ENCODE measurements at regions not wholly inside any gene's neighbourhood (a gene's known extent, or its start where the extent isn't known, plus 50 kb on each side); places are given as distances from the start of the nearest gene placed in this dataset.
A peak's percentile ranks its signal among the peaks of the same experiment; 100 is the strongest.

DNA sequence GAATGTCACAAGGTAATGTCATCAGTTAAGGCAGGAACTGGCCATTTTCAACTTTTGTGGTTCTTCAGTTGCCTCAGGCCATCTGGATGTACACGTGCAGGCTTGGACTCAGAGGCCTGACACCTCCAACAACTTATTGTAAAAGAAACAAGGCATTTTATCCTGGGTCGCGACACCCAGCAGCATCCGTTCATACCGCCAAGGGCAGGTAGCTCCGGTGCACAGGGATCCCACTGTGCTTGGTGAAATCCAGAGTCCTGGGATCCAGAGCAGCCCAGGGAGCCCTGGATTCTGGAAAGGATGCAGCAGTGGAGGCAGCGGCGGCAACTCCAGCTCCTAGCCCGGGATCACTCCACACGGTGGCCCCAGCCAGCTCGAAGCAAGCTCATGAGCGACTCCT, 380.9 kb upstream of the STXBP6 start:
- Histone ChIP-seq H3K4me3 (no peak overlapping the region), H3K9me3 (peaks cover 0 to 9% (median 3%) of the 10 kb centered on the region in 4 donors), H3K27ac (replicated peaks in 1 of 4) (no peak overlapping the region), H3K4me1 (no peaks in the 10 kb centered on the region), H3K36me3 (no peaks in the 10 kb centered on the region), H3K27me3 (no peaks in the 10 kb centered on the region)
- TF ChIP-seq POLR2A (IDR thresholded peaks at IDR 0.05; ENCODE audit: low read depth) (no peak), POLR2AphosphoS5 (IDR thresholded peaks at IDR 0.05) (no peak), EP300 (IDR thresholded peaks at IDR 0.05) (no peak)
- TF ChIP-seq, protein P1, sequence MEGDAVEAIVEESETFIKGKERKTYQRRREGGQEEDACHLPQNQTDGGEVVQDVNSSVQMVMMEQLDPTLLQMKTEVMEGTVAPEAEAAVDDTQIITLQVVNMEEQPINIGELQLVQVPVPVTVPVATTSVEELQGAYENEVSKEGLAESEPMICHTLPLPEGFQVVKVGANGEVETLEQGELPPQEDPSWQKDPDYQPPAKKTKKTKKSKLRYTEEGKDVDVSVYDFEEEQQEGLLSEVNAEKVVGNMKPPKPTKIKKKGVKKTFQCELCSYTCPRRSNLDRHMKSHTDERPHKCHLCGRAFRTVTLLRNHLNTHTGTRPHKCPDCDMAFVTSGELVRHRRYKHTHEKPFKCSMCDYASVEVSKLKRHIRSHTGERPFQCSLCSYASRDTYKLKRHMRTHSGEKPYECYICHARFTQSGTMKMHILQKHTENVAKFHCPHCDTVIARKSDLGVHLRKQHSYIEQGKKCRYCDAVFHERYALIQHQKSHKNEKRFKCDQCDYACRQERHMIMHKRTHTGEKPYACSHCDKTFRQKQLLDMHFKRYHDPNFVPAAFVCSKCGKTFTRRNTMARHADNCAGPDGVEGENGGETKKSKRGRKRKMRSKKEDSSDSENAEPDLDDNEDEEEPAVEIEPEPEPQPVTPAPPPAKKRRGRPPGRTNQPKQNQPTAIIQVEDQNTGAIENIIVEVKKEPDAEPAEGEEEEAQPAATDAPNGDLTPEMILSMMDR (IDR thresholded peaks at IDR 0.05), result no peak
- WGBS, result 100% methylated on average over 1 of the region's 12 CpGs
- no peak for DNase-seq (ENCODE audit: extremely low spot score)
- intact Hi-C loops (cut with DNase I), result no loop called here

DNA sequence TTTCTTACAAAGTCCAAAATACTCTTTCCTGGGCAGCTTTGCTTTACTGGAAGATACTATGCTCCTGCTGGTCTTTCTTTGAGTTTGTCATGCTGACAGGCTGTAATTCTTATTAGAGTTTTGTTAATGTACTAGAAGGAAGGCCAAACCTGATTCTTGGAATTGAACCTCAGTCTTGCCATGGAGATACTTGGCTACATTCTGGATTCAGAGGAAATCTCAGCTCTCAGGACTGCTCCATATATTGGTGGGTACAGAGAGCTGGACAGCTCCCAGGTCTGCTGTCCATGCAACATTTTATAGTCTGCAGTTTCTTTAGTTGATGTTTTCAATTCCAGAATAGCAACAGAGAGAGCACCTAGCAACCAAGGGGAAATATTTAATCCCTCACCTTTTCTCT, 363.1 kb upstream of the STXBP6 start:
- Histone ChIP-seq H3K36me3 (no peaks in the 10 kb centered on the region), H3K27me3 (no peaks in the 10 kb centered on the region), H3K4me3 (no peak overlapping the region), H3K27ac (replicated peaks in 1 of 4) (no peak overlapping the region), H3K4me1 (peaks cover 0 to 32% (median 25%) of the 10 kb centered on the region in 4 donors), H3K9me3 (no peaks in the 10 kb centered on the region)
- no peak for DNase-seq (ENCODE audit: extremely low spot score)
- intact Hi-C loops (cut with DNase I), result loop anchor here (10.0 kb wide), 1 partner anchor 122 kb away; no protein-coding TSS in a partner anchor
- no peak for TF ChIP-seq POLR2A (IDR thresholded peaks at IDR 0.05; ENCODE audit: low read depth)
- TF ChIP-seq, protein P1 (IDR thresholded peaks at IDR 0.05), result no peak
- no peak for TF ChIP-seq EP300 (IDR thresholded peaks at IDR 0.05)
- TF ChIP-seq POLR2AphosphoS5 (IDR thresholded peaks at IDR 0.05), result no peak

DNA sequence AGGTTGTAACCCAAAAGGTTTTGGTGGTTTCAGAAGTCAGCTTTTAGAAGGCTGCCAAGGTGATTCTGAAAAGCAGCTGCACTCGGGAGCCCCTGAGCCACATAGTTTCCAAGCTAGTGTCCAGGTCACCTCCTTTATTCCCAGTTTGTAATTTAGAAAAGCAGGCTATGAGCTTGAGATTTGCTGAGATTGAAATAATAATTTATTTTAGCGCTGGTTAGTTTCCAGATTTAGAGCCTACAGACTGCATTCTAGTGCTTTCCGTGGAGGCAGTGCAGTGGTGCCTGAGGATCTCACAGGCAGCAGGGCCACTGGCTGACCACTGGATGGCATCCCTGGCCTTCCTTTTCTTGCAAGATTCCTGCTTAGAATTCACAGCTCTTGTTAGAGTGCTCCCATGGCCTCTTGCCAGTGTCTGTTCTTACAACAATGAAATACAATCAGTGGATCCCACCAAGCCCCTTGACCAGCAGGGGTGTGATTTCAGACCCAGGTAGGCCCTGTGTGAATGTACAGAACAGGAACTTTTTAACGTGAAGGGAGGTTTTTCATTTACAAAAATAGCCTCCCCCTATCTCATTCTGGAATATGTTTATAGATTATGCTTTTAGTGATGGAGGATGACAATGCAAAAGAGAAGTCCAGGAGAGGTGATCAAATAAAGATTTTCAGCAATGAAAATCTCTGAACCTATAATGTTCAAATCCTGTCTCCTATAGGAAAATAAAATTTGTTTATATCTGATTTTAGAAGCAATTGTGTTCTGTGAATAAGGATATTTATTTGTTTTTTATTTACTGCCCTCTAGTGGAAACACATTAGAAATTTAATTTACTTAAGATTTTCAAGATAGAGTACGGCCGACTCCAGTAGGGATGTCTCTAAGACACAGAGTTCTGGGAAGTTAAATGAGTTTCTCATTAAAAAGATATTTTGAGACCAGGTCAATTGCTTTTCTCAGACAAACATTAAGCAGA, 362.1 kb upstream of the STXBP6 start:
- 25% methylated on average over 5 of the region's 6 CpGs for WGBS
- no peak for DNase-seq (ENCODE audit: extremely low spot score)
- Histone ChIP-seq H3K4me3 (no peak overlapping the region), H3K4me1 (peaks cover 0 to 32% (median 25%) of the 10 kb centered on the region in 4 donors), H3K36me3 (no peaks in the 10 kb centered on the region), H3K9me3 (no peaks in the 10 kb centered on the region), H3K27ac (replicated peaks in 1 of 4) (no peak overlapping the region), H3K27me3 (no peaks in the 10 kb centered on the region)
- no peak for TF ChIP-seq POLR2AphosphoS5 (IDR thresholded peaks at IDR 0.05)
- TF ChIP-seq EP300 (IDR thresholded peaks at IDR 0.05), result no peak
- TF ChIP-seq, protein P1 (IDR thresholded peaks at IDR 0.05), result peak; percentile 35 to 48 (median 40)
- no peak for TF ChIP-seq POLR2A (IDR thresholded peaks at IDR 0.05; ENCODE audit: low read depth)
- intact Hi-C loops (cut with DNase I), result loop anchor here (10.0 kb wide), 1 partner anchor 123 kb away; no protein-coding TSS in a partner anchor

DNA sequence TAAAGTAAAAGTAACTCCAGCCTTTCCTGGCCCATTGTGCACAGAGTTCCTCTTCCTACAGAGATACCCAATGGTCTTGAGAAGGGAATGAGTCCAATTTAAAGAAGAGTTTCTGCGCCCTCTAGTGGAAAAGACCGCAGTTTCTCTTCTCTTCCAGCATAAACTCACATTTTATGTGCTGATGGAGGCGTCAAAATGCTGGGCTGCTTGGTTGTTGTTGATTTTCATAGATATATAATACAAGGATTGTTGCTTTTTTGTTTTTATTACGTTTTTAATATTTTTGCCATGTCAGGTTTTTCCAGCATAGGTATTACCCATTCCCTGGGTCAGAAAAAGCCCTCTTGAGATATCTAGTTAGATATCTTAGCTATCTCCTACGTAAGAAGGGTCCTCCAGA, 356.9 kb upstream of the STXBP6 start:
- no peaks in the 10 kb centered on the region for H3K27me3 ChIP-seq
- no peak overlapping the region for H3K4me3 ChIP-seq
- 32% methylated on average over 5 of the region's 5 CpGs for WGBS
- no peak for DNase-seq (ENCODE audit: extremely low spot score)
- H3K9me3 ChIP-seq, result no peaks in the 10 kb centered on the region
- no peaks in the 10 kb centered on the region for H3K36me3 ChIP-seq
- intact Hi-C loops (cut with DNase I), result loop anchor here (10.0 kb wide), 1 partner anchor 692 kb away; no protein-coding TSS in a partner anchor
- peaks cover 0 to 8% (median 7%) of the 10 kb centered on the region in 4 donors for H3K4me1 ChIP-seq
- no peak for TF ChIP-seq POLR2AphosphoS5 (IDR thresholded peaks at IDR 0.05)
- TF ChIP-seq, protein P1 (IDR thresholded peaks at IDR 0.05), result peak in 1 of 3 experiments; percentile 33
- TF ChIP-seq POLR2A (IDR thresholded peaks at IDR 0.05; ENCODE audit: low read depth), result no peak
- TF ChIP-seq EP300 (IDR thresholded peaks at IDR 0.05), result no peak
- H3K27ac ChIP-seq (replicated peaks in 1 of 4), result no peak overlapping the region

All from esophagus muscularis mucosa (tissue), 4 donors.